Naive thymus-derived CD8-positive, alpha-beta T cell (primary cell): ENCODE measurements at regions not wholly inside any gene's neighbourhood (a gene's known extent, or its start where the extent isn't known, plus 50 kb on each side); places are given as distances from the start of the nearest gene placed in this dataset.
A peak's percentile ranks its signal among the peaks of the same experiment; 100 is the strongest.
"Not testable (repeated sequence)": the region's sequence is repeated elsewhere in the genome, so short reads cannot be mapped to it uniquely, and the experiment has no call there.

Experiments used
- ATAC-seq, 2 donors: fragments of 150-1000 bp; cut with Tn5 transposase in 1 of 2; sonication (Bioruptor Pico), chemical (Tn5 transposase) in 1 of 2; 1 replicate in 1 of 2; 2 replicates in 1 of 2; pipeline ENCODE4 v1.10.0; 2021; ENCODE audit warnings: mild to moderate bottlenecking in 2 of 2, moderate library complexity in 2 of 2
- POLR2A ChIA-PET: fragments of 350-600 bp; sonication (Branson Sonifier 250); formaldehyde crosslinking; loops from one replicate; lab custom pipeline; 2021; ENCODE audit warnings: antibody characterized with exemption; lab: Charles Lee
- DNase-seq, 10 donors: peaks; one replicate each; pipeline versions ENCODE4 v3.0.0 to v3.0.0-alpha.2; 2020 to 2022
- H3K27ac Mint-ChIP-seq, 10 donors: one replicate each; pipeline ENCODE4 v1.8.0; 2020 to 2022; ENCODE audit warnings: mild to moderate bottlenecking in 10 of 10, mixed read lengths in 10 of 10, moderate library complexity in 4 of 10, inconsistent platforms in 1 of 10
- H3K27me3 Mint-ChIP-seq, 5 donors: one replicate each; pipeline ENCODE4 v1.8.0; 2021 to 2022; ENCODE audit warnings: mixed read lengths in 5 of 5
- H3K36me3 Mint-ChIP-seq, 3 donors: one replicate each; pipeline ENCODE4 v1.8.0; 2020 to 2022; ENCODE audit warnings: mixed read lengths in 3 of 3, mild to moderate bottlenecking in 2 of 3, inconsistent platforms in 1 of 3
- H3K4me1 Mint-ChIP-seq, 4 donors: one replicate each; pipeline ENCODE4 v1.8.0; 2021 to 2022; ENCODE audit warnings: mixed read lengths in 4 of 4
- H3K4me3 Mint-ChIP-seq, 10 donors: one replicate each; pipeline ENCODE4 v1.8.0; 2020 to 2022; ENCODE audit warnings: mild to moderate bottlenecking in 10 of 10, mixed read lengths in 10 of 10, moderate library complexity in 6 of 10, inconsistent platforms in 1 of 10
- H3K9me3 Mint-ChIP-seq, 9 donors: one replicate each; pipeline ENCODE4 v1.8.0; 2020 to 2022; ENCODE audit warnings: mixed read lengths in 9 of 9, mild to moderate bottlenecking in 3 of 9, inconsistent platforms in 1 of 9, moderate library complexity in 1 of 9

DNA sequence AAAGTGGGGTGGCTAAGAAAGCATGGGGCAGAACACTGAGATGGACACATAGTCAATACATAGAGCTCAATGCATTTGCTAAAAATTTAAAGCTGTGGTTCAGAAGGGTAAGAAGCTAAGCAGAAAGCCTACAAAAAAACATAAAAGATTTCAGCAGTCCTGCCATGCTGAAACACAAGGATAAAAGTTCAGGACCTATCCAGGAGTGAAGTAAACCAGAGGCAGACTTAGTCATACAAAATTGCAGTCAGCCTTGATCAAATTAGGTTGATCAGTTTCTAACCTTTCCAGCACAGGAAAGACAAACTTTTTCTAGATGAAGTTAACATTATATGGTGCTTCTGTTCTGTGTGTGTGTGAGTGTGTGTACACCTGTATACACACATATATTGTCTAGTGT, 120.8 kb upstream of the RBMS1 start:
- no peak for DNase-seq
- POLR2A ChIA-PET: no interaction called here
- H3K4me3 Mint-ChIP-seq: no peak overlapping the region
- H3K9me3 Mint-ChIP-seq: peaks cover 7 to 36% (median 24%) of the 10 kb centered on the region in 9 donors
- H3K27ac Mint-ChIP-seq: no peak overlapping the region
- H3K36me3 Mint-ChIP-seq: peaks cover 0 to 19% (median 15%) of the 10 kb centered on the region in 3 donors
- H3K4me1 Mint-ChIP-seq: peaks cover 10 to 18% (median 14%) of the 10 kb centered on the region in 4 donors
- peaks cover 0 to 2% (median 0%) of the 10 kb centered on the region in 5 donors for H3K27me3 Mint-ChIP-seq
- no peak for ATAC-seq

- Mint-ChIP-seq H3K4me3 (no peak overlapping the region), H3K36me3 (peaks cover 0 to 19% (median 15%) of the 10 kb centered on the region in 3 donors), H3K27me3 (peaks cover 0 to 2% (median 0%) of the 10 kb centered on the region in 5 donors), H3K4me1 (peaks cover 0 to 7% (median 6%) of the 10 kb centered on the region in 4 donors), H3K27ac (no peak overlapping the region), H3K9me3 (peaks cover 7 to 36% (median 24%) of the 10 kb centered on the region in 9 donors)
- DNase-seq (no peak), ATAC-seq (no peak)
- POLR2A ChIA-PET: interaction anchor here (0.7 kb wide), 1 partner anchor 14 kb away, joined by 3 read pairs; no protein-coding TSS in a partner anchor
Observed at GRCh38 chr2:160615706-160616105, 122.1 kb upstream of the RBMS1 start.

- H3K27me3 Mint-ChIP-seq: peaks cover 0 to 2% (median 0%) of the 10 kb centered on the region in 5 donors
- POLR2A ChIA-PET: interaction anchor here (0.7 kb wide), 1 partner anchor 14 kb away, joined by 3 read pairs; no protein-coding TSS in a partner anchor
- no peak overlapping the region for H3K4me3 Mint-ChIP-seq
- peaks cover 7 to 36% (median 24%) of the 10 kb centered on the region in 9 donors for H3K9me3 Mint-ChIP-seq
- ATAC-seq (no peak), DNase-seq (no peak)
- H3K27ac Mint-ChIP-seq: no peak overlapping the region
- H3K36me3 Mint-ChIP-seq: peaks cover 0 to 19% (median 15%) of the 10 kb centered on the region in 3 donors
- peaks cover 0 to 3% (median 2%) of the 10 kb centered on the region in 4 donors for H3K4me1 Mint-ChIP-seq
Observed at GRCh38 chr2:160616149-160616548, 122.5 kb upstream of the RBMS1 start.

DNA sequence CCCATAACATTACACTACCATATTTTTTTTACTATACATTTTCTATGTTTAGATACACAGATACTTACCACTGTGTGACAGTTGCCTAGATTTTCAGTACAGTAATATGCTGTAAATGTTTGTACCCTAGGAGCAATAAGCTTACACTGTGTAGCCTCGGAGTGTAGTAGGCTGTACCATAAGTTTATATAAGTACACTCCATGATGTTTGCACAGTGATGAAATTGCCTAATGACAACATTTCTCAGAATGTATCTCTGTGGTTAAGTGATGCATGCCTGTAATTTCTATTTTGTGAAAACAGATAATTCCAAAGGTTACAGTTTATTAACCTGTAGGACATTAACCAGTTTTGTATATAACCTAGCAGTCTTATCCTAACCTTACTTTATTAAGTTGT, 128.1 kb upstream of the RBMS1 start:
- ATAC-seq (no peak), DNase-seq (no peak)
- POLR2A ChIA-PET: no interaction called here
- H3K36me3 Mint-ChIP-seq: peaks cover 0 to 4% (median 0%) of the 10 kb centered on the region in 3 donors
- H3K9me3 Mint-ChIP-seq: peaks cover 0 to 20% (median 4%) of the 10 kb centered on the region in 9 donors
- peaks cover 0 to 4% (median 0%) of the 10 kb centered on the region in 4 donors for H3K4me1 Mint-ChIP-seq
- no peak overlapping the region for H3K27ac Mint-ChIP-seq
- H3K4me3 Mint-ChIP-seq: no peak overlapping the region
- H3K27me3 Mint-ChIP-seq: no peaks in the 10 kb centered on the region

DNA sequence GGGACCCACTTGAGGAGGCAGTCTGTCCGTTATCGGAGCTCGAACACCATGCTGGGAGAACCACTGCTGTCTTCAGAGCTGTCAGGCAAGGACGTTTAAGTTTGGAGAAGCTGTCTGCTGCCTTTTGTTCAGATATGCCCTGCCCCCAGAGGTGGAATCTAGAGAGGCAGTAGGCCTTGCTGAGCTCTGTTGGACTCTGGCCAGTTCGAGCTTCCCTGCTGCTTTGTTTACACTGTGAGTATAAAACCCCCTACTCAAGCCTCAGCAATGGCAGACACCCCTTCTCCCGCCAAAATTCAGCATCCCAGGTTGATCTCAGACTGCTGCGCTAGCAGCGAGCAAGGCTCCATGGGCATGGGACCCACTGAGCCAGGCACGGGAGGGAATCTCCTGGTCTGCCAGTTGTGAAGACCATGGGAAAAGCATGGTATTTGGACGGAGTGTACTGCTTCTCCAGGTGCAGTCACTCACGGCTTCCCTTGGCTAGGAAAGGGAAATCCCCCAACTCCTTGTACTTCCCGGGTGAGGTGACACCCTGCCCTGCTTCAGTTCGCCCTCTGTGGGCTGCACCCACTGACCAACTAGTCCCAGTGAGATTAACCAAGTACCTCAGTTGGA, 134.5 kb upstream of the RBMS1 start:
- Mint-ChIP-seq H3K9me3 (peaks cover 0 to 12% (median 0%) of the 10 kb centered on the region in 9 donors), H3K27ac (peak overlapping the region in 1 of 10 donors; percentile 5), H3K4me1 (peaks cover 0 to 10% (median 1%) of the 10 kb centered on the region in 4 donors)
- H3K4me3 Mint-ChIP-seq, H3K36me3 Mint-ChIP-seq, ATAC-seq, H3K27me3 Mint-ChIP-seq, POLR2A ChIA-PET, DNase-seq: not testable (repeated sequence)

DNA sequence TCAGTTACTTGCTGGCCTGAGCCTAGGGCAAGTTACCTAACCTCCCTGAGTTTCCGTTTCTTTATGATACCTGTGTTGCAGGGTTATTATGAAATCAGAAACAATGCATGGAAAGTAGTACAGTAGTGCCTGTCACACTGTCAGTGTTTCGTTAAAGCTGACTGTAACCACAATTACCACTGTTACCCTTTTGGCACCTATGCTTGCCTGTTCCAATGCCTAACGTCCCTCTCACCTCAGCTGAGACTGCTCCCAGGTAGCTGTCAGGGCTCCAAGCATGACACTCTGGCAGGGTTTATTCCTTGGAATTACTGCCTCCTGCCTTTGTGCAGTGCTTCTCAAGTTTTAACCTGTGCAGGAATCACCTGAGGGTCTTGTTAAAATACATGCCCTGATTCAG, 135.2 kb upstream of the RBMS1 start:
- peak overlapping the region in 1 of 10 donors; percentile 56 for H3K27ac Mint-ChIP-seq

GRCh38 chr2:160630801-160631590, 137.4 kb upstream of the RBMS1 start:
- Mint-ChIP-seq H3K27me3 (no peaks in the 10 kb centered on the region), H3K9me3 (peaks cover 0 to 9% (median 0%) of the 10 kb centered on the region in 9 donors), H3K36me3 (no peaks in the 10 kb centered on the region), H3K27ac (no peak overlapping the region), H3K4me1 (peaks cover 0 to 7% (median 5%) of the 10 kb centered on the region in 4 donors), H3K4me3 (no peak overlapping the region)
- POLR2A ChIA-PET: no interaction called here
- ATAC-seq: no peak
- no peak for DNase-seq

More for the DNA sequence above, 135.2 kb upstream of the RBMS1 start:
- ATAC-seq (no peak), DNase-seq (no peak)
- Mint-ChIP-seq H3K9me3 (peaks cover 0 to 9% (median 0%) of the 10 kb centered on the region in 9 donors), H3K4me1 (peaks cover 0 to 10% (median 1%) of the 10 kb centered on the region in 4 donors), H3K27me3 (no peaks in the 10 kb centered on the region), H3K4me3 (no peak overlapping the region), H3K36me3 (no peaks in the 10 kb centered on the region)
- POLR2A ChIA-PET: no interaction called here

DNA sequence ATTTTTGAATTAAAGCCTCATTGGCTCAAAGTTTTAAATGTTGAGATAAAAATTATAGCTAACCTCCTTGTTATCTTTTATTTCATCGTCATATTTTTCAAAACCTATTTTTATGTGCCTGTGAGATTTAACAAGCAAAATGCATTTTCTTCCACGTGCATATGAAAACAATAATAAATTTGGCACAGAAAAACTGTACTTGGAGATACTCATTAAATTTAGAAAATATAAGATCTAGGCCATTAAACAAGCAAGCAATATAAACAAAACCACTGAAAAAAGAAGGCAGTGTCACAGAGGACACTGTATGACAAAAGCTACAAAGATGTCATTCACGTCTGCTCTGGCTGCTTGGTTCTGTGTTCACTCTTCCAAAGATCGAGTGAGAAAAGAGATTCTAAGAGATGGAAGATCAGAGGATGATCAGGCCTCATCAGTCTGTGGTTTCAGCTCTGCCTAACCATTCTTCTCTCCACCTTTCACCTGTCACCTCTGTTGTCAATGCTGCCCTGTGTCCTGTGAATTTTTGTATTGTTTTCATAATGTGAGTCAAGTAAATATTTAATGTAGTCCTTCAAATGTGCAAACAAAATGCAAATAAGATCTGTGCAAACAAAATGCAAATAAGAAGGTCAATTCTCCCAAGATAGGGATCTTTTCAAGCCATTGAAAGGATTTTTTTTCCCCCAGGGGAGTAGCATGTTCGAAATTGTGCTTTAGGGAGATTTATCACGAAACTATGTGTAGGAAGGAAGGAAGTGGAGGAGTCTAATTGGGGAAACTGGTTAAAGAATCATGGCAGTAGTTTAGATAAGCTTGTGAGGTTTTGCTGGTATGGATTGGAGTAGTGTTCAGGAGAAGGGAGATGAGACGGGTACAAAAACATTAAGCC, 138.7 kb upstream of the RBMS1 start:
- no peak overlapping the region for H3K27ac Mint-ChIP-seq
- no peak for DNase-seq
- peaks cover 0 to 6% (median 0%) of the 10 kb centered on the region in 3 donors for H3K36me3 Mint-ChIP-seq
- no peak overlapping the region for H3K4me3 Mint-ChIP-seq
- H3K9me3 Mint-ChIP-seq: peaks cover 0 to 11% (median 5%) of the 10 kb centered on the region in 9 donors
- no peaks in the 10 kb centered on the region for H3K27me3 Mint-ChIP-seq
- H3K4me1 Mint-ChIP-seq: peaks cover 0 to 7% (median 5%) of the 10 kb centered on the region in 4 donors
- POLR2A ChIA-PET: no interaction called here
- ATAC-seq: no peak

GRCh38 chr2:160634436-160634835, 140.8 kb upstream of the RBMS1 start:
- H3K4me1 Mint-ChIP-seq: peaks cover 0 to 7% (median 5%) of the 10 kb centered on the region in 4 donors
- H3K27ac Mint-ChIP-seq: no peak overlapping the region
- H3K9me3 Mint-ChIP-seq: peaks cover 7 to 27% (median 14%) of the 10 kb centered on the region in 9 donors
- POLR2A ChIA-PET: no interaction called here
- peaks cover 0 to 3% (median 0%) of the 10 kb centered on the region in 5 donors for H3K27me3 Mint-ChIP-seq
- no peak for ATAC-seq
- peaks cover 0 to 21% (median 9%) of the 10 kb centered on the region in 3 donors for H3K36me3 Mint-ChIP-seq
- DNase-seq: no peak
- no peak overlapping the region for H3K4me3 Mint-ChIP-seq

DNA sequence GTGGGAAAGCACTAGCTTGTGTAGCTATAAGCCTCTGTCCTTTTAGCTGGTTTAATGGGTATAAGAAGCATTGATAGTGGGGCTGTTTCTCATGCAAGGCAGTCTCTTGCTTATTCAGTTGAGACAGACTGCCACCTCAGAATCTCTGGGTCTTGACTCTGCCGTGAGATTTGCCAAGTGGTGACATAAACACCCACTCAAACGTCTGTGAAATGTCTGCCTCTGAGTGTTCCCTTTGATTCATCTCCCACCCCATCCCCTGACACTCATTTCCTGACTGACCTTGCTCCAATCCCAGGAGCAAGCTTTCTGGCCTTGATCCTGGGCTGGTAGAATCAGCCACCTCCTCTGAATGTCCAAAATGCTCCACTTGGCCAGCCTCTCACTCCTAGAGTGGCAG, 141.9 kb upstream of the RBMS1 start:
- H3K4me3 Mint-ChIP-seq: no peak overlapping the region
- H3K9me3 Mint-ChIP-seq: peaks cover 13 to 37% (median 22%) of the 10 kb centered on the region in 9 donors
- H3K36me3 Mint-ChIP-seq: peaks cover 0 to 31% (median 17%) of the 10 kb centered on the region in 3 donors
- H3K27me3 Mint-ChIP-seq: peaks cover 0 to 3% (median 0%) of the 10 kb centered on the region in 5 donors
- DNase-seq (no peak), ATAC-seq (no peak)
- POLR2A ChIA-PET: no interaction called here
- H3K27ac Mint-ChIP-seq: no peak overlapping the region
- peaks cover 0 to 7% (median 5%) of the 10 kb centered on the region in 4 donors for H3K4me1 Mint-ChIP-seq

- Mint-ChIP-seq H3K27me3 (peaks cover 0 to 3% (median 0%) of the 10 kb centered on the region in 5 donors), H3K9me3 (peaks cover 15 to 47% (median 32%) of the 10 kb centered on the region in 9 donors), H3K27ac (no peak overlapping the region), H3K36me3 (peaks cover 0 to 41% (median 17%) of the 10 kb centered on the region in 3 donors), H3K4me1 (peaks cover 0 to 7% (median 2%) of the 10 kb centered on the region in 4 donors), H3K4me3 (no peak overlapping the region)
- ATAC-seq (no peak), DNase-seq (no peak)
- POLR2A ChIA-PET: no interaction called here
Observed at GRCh38 chr2:160639472-160639871, 145.9 kb upstream of the RBMS1 start.
